Chondrocyte (in vitro differentiated cells): ENCODE measurements at regions not wholly inside any gene's neighbourhood (a gene's known extent, or its start where the extent isn't known, plus 50 kb on each side); places are given as distances from the start of the nearest gene placed in this dataset.

Experiments used
- DNase-seq: peaks from one replicate; pipeline ENCODE4 v3.0.0; 2021; ENCODE audit warnings: mixed read lengths, low spot score
- H3K27ac Mint-ChIP-seq: one replicate; pipeline ENCODE4 v1.8.0; 2021; ENCODE audit warnings: mild to moderate bottlenecking, moderate library complexity, mixed read lengths; ENCODE audit not compliant: unreplicated experiment
- H3K27me3 Mint-ChIP-seq: 2 replicates; pipeline ENCODE4 v1.8.0; 2021; ENCODE audit warnings: low read depth, mixed read lengths
- H3K36me3 Mint-ChIP-seq: 2 replicates; pipeline ENCODE4 v1.8.0; 2021; ENCODE audit warnings: low read depth, mixed read lengths
- H3K4me1 Mint-ChIP-seq: 2 replicates; pipeline ENCODE4 v1.8.0; 2021; ENCODE audit warnings: low read depth, mild to moderate bottlenecking, mixed read lengths
- H3K4me3 Mint-ChIP-seq: one replicate; pipeline ENCODE4 v1.8.0; 2021; ENCODE audit warnings: mild to moderate bottlenecking, moderate library complexity, mixed read lengths; ENCODE audit not compliant: unreplicated experiment
- H3K9me3 Mint-ChIP-seq: 2 replicates; pipeline ENCODE4 v1.8.0; 2021; ENCODE audit warnings: low read depth, mixed read lengths
- CTCF ChIP-seq: fragments of 200-600 bp; sonication (generic); IDR thresholded peaks from 2 replicates; pipeline ENCODE4 v1.5.0; 2021; ENCODE audit warnings: antibody characterized with exemption, mild to moderate bottlenecking, moderate library complexity

GRCh38 chr14:26276757-26277156, 321.1 kb downstream of the NOVA1 start:
- peak; percentile 28 for TF ChIP-seq CTCF
- Mint-ChIP-seq H3K4me1 (peaks cover 9% of the 10 kb centered on the region), H3K4me3 (no peak overlapping the region), H3K27ac (no peak overlapping the region), H3K9me3 (peaks cover 6% of the 10 kb centered on the region), H3K27me3 (peaks cover 1% of the 10 kb centered on the region), H3K36me3 (no peaks in the 10 kb centered on the region)
- DNase-seq = no peak

- Mint-ChIP-seq H3K4me1 (no peaks in the 10 kb centered on the region), H3K9me3 (peaks cover 6% of the 10 kb centered on the region), H3K4me3 (no peak overlapping the region), H3K36me3 (no peaks in the 10 kb centered on the region), H3K27ac (no peak overlapping the region), H3K27me3 (peaks cover 7% of the 10 kb centered on the region)
- no peak for TF ChIP-seq CTCF
- DNase-seq = no peak
These were observed 332.6 kb downstream of the NOVA1 start for GRCh38 chr14:26265170-26265685.

GRCh38 chr14:26261368-26262122, 336.3 kb downstream of the NOVA1 start:
- no peaks in the 10 kb centered on the region for H3K4me1 Mint-ChIP-seq
- no peak overlapping the region for H3K4me3 Mint-ChIP-seq
- no peak for DNase-seq
- H3K27me3 Mint-ChIP-seq = peaks cover 5% of the 10 kb centered on the region
- peaks cover 8% of the 10 kb centered on the region for H3K9me3 Mint-ChIP-seq
- TF ChIP-seq CTCF = no peak
- no peaks in the 10 kb centered on the region for H3K36me3 Mint-ChIP-seq
- no peak overlapping the region for H3K27ac Mint-ChIP-seq

DNA sequence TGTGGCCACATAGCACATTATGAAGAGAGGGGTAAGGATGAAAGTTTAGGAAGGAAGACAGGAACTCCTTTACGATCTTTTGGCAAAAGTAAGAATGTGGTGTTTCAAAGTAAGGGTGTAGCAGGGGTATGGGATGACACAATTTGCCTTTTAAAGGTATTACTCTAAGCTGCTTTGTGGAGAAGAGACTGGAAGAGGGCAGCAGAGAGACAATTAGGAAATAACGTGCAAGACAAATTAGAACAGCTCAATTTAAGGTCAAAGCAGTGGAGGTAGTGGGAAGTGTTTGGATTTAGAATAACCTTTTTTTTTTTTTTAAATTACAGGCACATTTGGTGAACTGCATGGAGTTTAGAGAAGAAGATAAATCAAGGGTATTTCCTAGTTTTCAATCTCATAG, 342.6 kb downstream of the NOVA1 start:
- peaks cover 14% of the 10 kb centered on the region for H3K27me3 Mint-ChIP-seq
- H3K4me3 Mint-ChIP-seq = no peak overlapping the region
- H3K36me3 Mint-ChIP-seq = no peaks in the 10 kb centered on the region
- peaks cover 5% of the 10 kb centered on the region for H3K9me3 Mint-ChIP-seq
- H3K4me1 Mint-ChIP-seq = no peaks in the 10 kb centered on the region
- peak; percentile 47 for TF ChIP-seq CTCF
- no peak overlapping the region for H3K27ac Mint-ChIP-seq
- DNase-seq = no peak

DNA sequence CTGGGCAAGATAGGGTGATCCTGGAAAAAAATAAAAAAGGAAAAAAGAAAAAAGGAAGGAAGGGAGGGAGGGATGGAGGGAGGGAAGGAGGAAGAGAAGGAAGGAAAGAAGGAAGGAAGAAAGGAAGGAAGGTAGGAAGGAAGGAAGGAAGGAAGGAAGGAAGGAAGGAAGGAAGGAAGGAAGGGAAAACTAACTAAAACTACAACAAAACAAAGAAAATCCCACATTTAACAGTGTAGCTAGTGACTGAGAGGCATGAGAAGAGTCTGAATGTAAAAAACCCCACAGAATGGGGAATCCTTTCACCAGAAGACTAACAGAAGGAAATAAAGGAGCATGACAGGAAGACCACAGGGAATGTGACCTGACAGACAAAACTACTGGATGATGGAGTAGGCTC, 345.7 kb downstream of the NOVA1 start:
- no peaks in the 10 kb centered on the region for H3K36me3 Mint-ChIP-seq
- H3K4me1 Mint-ChIP-seq = no peaks in the 10 kb centered on the region
- H3K9me3 Mint-ChIP-seq = peaks cover 8% of the 10 kb centered on the region
- H3K27me3 Mint-ChIP-seq = peaks cover 18% of the 10 kb centered on the region
- no peak for DNase-seq
- no peak for TF ChIP-seq CTCF
- no peak overlapping the region for H3K27ac Mint-ChIP-seq
- no peak overlapping the region for H3K4me3 Mint-ChIP-seq
